GM23338 (cell line): ENCODE measurements at regions not wholly inside any gene's neighbourhood (a gene's known extent, or its start where the extent isn't known, plus 50 kb on each side); places are given as distances from the start of the nearest gene placed in this dataset.

Source experiments
- ATAC-seq: fragments of 200-7000 bp; cut with Tn5 transposase; 3 replicates; pipeline ENCODE4 v1.9.1; 2020
- DNase-seq: peaks from one replicate; pipeline ENCODE4 v3.0.0-alpha.2; 2015; ENCODE audit warnings: low spot score
- H2AFZ ChIP-seq: fragments of 200-600 bp; sonication (generic); 2 replicates; pipeline ENCODE4 v1.8.0; 2016; ENCODE audit warnings: antibody characterized with exemption, mild to moderate bottlenecking, moderate library complexity
- H3F3A ChIP-seq: fragments of 200-600 bp; sonication (generic); replicated peaks from 2 replicates; pipeline ENCODE4 v1.8.0; 2017; ENCODE audit warnings: antibody characterized with exemption, mixed run types, low read depth
- H3K27ac ChIP-seq: fragments of 200-600 bp; sonication (generic); 2 replicates; pipeline ENCODE4 v1.6.1; 2016; ENCODE audit warnings: low read depth
- H3K27me3 ChIP-seq: fragments of 200-600 bp; sonication (generic); 2 replicates; pipeline ENCODE4 v1.8.0; 2016; ENCODE audit warnings: mild to moderate bottlenecking, mixed run types, moderate library complexity; ENCODE audit not compliant: insufficient read depth
- H3K36me3 ChIP-seq: fragments of 200-600 bp; sonication (generic); 2 replicates; pipeline ENCODE4 v1.8.0; 2016; ENCODE audit warnings: mild to moderate bottlenecking; ENCODE audit not compliant: insufficient read depth
- H3K4me1 ChIP-seq: fragments of 200-600 bp; sonication (generic); 2 replicates; pipeline ENCODE4 v1.8.0; 2016; ENCODE audit warnings: mild to moderate bottlenecking, moderate library complexity; ENCODE audit not compliant: insufficient read depth
- H3K4me2 ChIP-seq: fragments of 200-600 bp; sonication (generic); 2 replicates; pipeline ENCODE4 v1.7.1; 2017; ENCODE audit warnings: mixed run types
- H3K4me3 ChIP-seq: fragments of 200-600 bp; sonication (generic); 2 replicates; pipeline ENCODE4 v1.6.1; 2016; ENCODE audit warnings: mixed run types
- H3K79me2 ChIP-seq: fragments of 200-600 bp; sonication (generic); replicated peaks from 2 replicates; pipeline ENCODE4 v1.8.0; 2017; ENCODE audit warnings: mild to moderate bottlenecking; ENCODE audit not compliant: insufficient read depth
- H3K9me2 ChIP-seq: fragments of 200-600 bp; sonication (generic); 2 replicates; pipeline ENCODE4 v1.8.0; 2017; ENCODE audit not compliant: insufficient read depth
- H4K20me1 ChIP-seq: fragments of 200-600 bp; sonication (generic); replicated peaks from 2 replicates; pipeline ENCODE4 v1.8.0; 2017; ENCODE audit warnings: mild to moderate bottlenecking; ENCODE audit not compliant: insufficient read depth
- H3K27ac Mint-ChIP-seq: 2 replicates; pipeline ENCODE4 v1.8.0; 2020; ENCODE audit warnings: inconsistent platforms, mild to moderate bottlenecking, moderate library complexity, mixed read lengths
- H3K27me3 Mint-ChIP-seq: 3 replicates; pipeline ENCODE4 v1.8.0; 2022; ENCODE audit warnings: low read depth, mild to moderate bottlenecking, moderate library complexity, mixed read lengths, inconsistent platforms; ENCODE audit not compliant: insufficient read depth, poor library complexity
- H3K36me3 Mint-ChIP-seq: 3 replicates; pipeline ENCODE4 v1.8.0; 2021; ENCODE audit warnings: low read depth, mild to moderate bottlenecking, inconsistent platforms, moderate library complexity, mixed read lengths
- H3K4me1 Mint-ChIP-seq: 3 replicates; pipeline ENCODE4 v1.8.0; 2020; ENCODE audit warnings: mild to moderate bottlenecking, inconsistent platforms, mixed read lengths
- H3K4me3 Mint-ChIP-seq: 3 replicates; pipeline ENCODE4 v1.8.0; 2021; ENCODE audit warnings: moderate library complexity, mild to moderate bottlenecking, inconsistent platforms, mixed read lengths
- H3K9me3 Mint-ChIP-seq: 3 replicates; pipeline ENCODE4 v1.8.0; 2020; ENCODE audit warnings: moderate library complexity, mild to moderate bottlenecking, inconsistent platforms, mixed read lengths
- CREB1 ChIP-seq: fragments of 250-450 bp; sonication (Bioruptor Pico); IDR thresholded peaks from 2 replicates; pipeline ENCODE4 v1.5.0; 2020; ENCODE audit warnings: low read depth, mild to moderate bottlenecking, moderate library complexity
- NANOG ChIP-seq: IDR thresholded peaks from 2 replicates; pipeline ENCODE4 v1.6.1; 2016; ENCODE audit warnings: antibody characterized with exemption, borderline replicate concordance
- STAT1 ChIP-seq: IDR thresholded peaks from one replicate; pipeline ENCODE4 v1.6.1; 2016; ENCODE audit warnings: antibody characterized with exemption; ENCODE audit not compliant: unreplicated experiment
- ZNF331 ChIP-seq: fragments of 250-450 bp; sonication (Bioruptor Pico); IDR thresholded peaks from 2 replicates; pipeline ENCODE4 v1.5.0; 2020; ENCODE audit warnings: low read depth, mild to moderate bottlenecking, moderate library complexity
- ZNF462 ChIP-seq: fragments of 250-450 bp; sonication (Bioruptor Pico); IDR thresholded peaks from 2 replicates; pipeline ENCODE4 v1.5.0; 2020; ENCODE audit warnings: mild to moderate bottlenecking, moderate library complexity
- TF ChIP-seq, protein P1 (sequence below): IDR thresholded peaks from 2 replicates; pipeline ENCODE4 v1.6.1; 2016; ENCODE audit warnings: antibody characterized with exemption
- TF ChIP-seq, protein P2 (sequence below), 2 experiments: fragments of 200-600 bp in 1 of 2; sonication (generic) in 1 of 2; conservative IDR thresholded peaks; 2 replicates each; pipeline versions ENCODE4 v1.5.1 to v1.6.1; 2016 to 2017; ENCODE audit warnings: antibody characterized with exemption in 2 of 2, low read depth in 2 of 2, mild to moderate bottlenecking in 2 of 2, moderate library complexity in 1 of 2

DNA sequence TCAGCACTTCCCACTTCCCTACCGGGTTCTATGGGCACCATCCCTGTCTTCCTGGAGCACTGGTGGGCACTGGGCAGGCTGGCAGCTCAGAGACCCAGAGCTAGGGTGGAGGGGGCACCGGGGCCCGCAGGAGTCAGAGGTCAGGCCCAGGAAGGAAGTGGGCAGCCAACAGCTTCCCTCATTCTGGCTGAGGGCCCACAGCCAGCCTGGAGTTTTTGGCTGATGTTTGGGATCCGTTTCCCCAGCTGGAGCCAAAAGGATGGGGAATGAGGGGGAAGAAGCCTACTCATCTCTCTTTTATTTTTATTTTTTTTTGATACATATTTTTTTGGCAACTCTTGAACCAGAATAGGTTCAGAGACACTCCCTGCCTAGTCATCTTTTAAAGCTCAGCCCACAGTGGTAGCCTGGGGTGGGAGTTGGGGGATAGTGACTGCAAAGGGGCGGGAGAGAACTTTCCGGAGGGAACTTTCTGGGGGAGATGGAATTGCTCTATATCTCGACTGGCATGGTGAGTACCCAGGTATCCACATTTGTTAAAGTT, 54.2 kb upstream of the MLN start:
- no peak overlapping the region for H3K27ac Mint-ChIP-seq
- no peaks in the 10 kb centered on the region for H4K20me1 ChIP-seq
- ATAC-seq (no peak), DNase-seq (no peak)
- TF ChIP-seq, protein P1, sequence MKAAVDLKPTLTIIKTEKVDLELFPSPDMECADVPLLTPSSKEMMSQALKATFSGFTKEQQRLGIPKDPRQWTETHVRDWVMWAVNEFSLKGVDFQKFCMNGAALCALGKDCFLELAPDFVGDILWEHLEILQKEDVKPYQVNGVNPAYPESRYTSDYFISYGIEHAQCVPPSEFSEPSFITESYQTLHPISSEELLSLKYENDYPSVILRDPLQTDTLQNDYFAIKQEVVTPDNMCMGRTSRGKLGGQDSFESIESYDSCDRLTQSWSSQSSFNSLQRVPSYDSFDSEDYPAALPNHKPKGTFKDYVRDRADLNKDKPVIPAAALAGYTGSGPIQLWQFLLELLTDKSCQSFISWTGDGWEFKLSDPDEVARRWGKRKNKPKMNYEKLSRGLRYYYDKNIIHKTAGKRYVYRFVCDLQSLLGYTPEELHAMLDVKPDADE, result no peak
- TF ChIP-seq ZNF462, result no peak
- TF ChIP-seq, protein P2, sequence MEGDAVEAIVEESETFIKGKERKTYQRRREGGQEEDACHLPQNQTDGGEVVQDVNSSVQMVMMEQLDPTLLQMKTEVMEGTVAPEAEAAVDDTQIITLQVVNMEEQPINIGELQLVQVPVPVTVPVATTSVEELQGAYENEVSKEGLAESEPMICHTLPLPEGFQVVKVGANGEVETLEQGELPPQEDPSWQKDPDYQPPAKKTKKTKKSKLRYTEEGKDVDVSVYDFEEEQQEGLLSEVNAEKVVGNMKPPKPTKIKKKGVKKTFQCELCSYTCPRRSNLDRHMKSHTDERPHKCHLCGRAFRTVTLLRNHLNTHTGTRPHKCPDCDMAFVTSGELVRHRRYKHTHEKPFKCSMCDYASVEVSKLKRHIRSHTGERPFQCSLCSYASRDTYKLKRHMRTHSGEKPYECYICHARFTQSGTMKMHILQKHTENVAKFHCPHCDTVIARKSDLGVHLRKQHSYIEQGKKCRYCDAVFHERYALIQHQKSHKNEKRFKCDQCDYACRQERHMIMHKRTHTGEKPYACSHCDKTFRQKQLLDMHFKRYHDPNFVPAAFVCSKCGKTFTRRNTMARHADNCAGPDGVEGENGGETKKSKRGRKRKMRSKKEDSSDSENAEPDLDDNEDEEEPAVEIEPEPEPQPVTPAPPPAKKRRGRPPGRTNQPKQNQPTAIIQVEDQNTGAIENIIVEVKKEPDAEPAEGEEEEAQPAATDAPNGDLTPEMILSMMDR (conservative IDR thresholded peaks at IDR 0.05; ENCODE audit: low read depth in 2 of 2), result no peak
- no peak for TF ChIP-seq CREB1
- no peak for TF ChIP-seq STAT1
- no peak for TF ChIP-seq ZNF331 (CRISPR knock-in tag)
- TF ChIP-seq NANOG, result no peak
- no peaks in the 10 kb centered on the region for H3K4me1 ChIP-seq
- peaks cover 7% of the 10 kb centered on the region for H3K27me3 Mint-ChIP-seq
- H3K9me3 Mint-ChIP-seq, result no peaks in the 10 kb centered on the region
- no peak overlapping the region for H2AFZ ChIP-seq
- H3K36me3 ChIP-seq, result no peaks in the 10 kb centered on the region
- 0 out of 2 replicates have a peak, but pooled peaks cover 4% of the 10 kb centered on the region for H3K9me2 ChIP-seq
- H3K4me3 Mint-ChIP-seq, result no peak overlapping the region
- no peaks in the 10 kb centered on the region for H3K79me2 ChIP-seq
- no peaks in the 10 kb centered on the region for H3K27me3 ChIP-seq
- peaks cover 15% of the 10 kb centered on the region for H3K4me1 Mint-ChIP-seq
- no peak overlapping the region for H3K4me3 ChIP-seq
- no peak overlapping the region for H3K27ac ChIP-seq
- no peaks in the 10 kb centered on the region for H3F3A ChIP-seq
- H3K36me3 Mint-ChIP-seq, result no peaks in the 10 kb centered on the region
- H3K4me2 ChIP-seq, result no peak overlapping the region
